GM12873 (cell line): ENCODE measurements at regions not wholly inside any gene's neighbourhood (a gene's known extent, or its start where the extent isn't known, plus 50 kb on each side); places are given as distances from the start of the nearest gene placed in this dataset.

ENCODE experiments used
- CTCF ChIP-seq: IDR thresholded peaks from 2 replicates; pipeline ENCODE4 v1.5.1; 2012; ENCODE audit warnings: low read depth, mild to moderate bottlenecking, moderate library complexity, low read length, control low read depth; ENCODE audit not compliant: insufficient read depth; ENCODE audit errors: missing control alignments

GRCh38 chr2:126504949-126505348 lies 151.0 kb upstream of the GYPC start:
- no peak for TF ChIP-seq CTCF

GRCh38 chr2:126506786-126507185 lies 149.2 kb upstream of the GYPC start:
- TF ChIP-seq CTCF = no peak

GRCh38 chr2:126507425-126507911 lies 148.5 kb upstream of the GYPC start:
- TF ChIP-seq CTCF = no peak

- TF ChIP-seq CTCF = no peak
Observed at GRCh38 chr2:126510356-126510755, 145.6 kb upstream of the GYPC start.

- TF ChIP-seq CTCF = no peak
Observed at GRCh38 chr2:126510960-126511359, 145.0 kb upstream of the GYPC start.

- TF ChIP-seq CTCF = no peak
Observed at GRCh38 chr2:126512026-126512425, 143.9 kb upstream of the GYPC start.

GRCh38 chr2:126513033-126513432 lies 142.9 kb upstream of the GYPC start:
- no peak for TF ChIP-seq CTCF

GRCh38 chr2:126515471-126515870 lies 140.5 kb upstream of the GYPC start:
- TF ChIP-seq CTCF = no peak
